ENCODE measurements at regions not wholly inside any gene's neighbourhood (a gene's known extent, or its start where the extent isn't known, plus 50 kb on each side); places are given as distances from the start of the nearest gene placed in this dataset.
"Not testable (repeated sequence)": the region's sequence is repeated elsewhere in the genome, so short reads cannot be mapped to it uniquely, and the experiment has no call there.

GRCh38 chr11:92546603-92547002, 322.0 kb downstream of the FAT3 start:
- no peak for DNase-seq

GRCh38 chr11:92550411-92550810, 325.8 kb downstream of the FAT3 start:
- no peak for DNase-seq

GRCh38 chr11:92550871-92551270, 326.3 kb downstream of the FAT3 start:
- DNase-seq: no peak

- DNase-seq: no peak
Observed at GRCh38 chr11:92552942-92553341, 328.3 kb downstream of the FAT3 start.

- DNase-seq: no peak
Observed at GRCh38 chr11:92554688-92555087, 330.1 kb downstream of the FAT3 start.

GRCh38 chr11:92556431-92556830, 331.8 kb downstream of the FAT3 start:
- DNase-seq: no peak

- no peak for DNase-seq
Observed at GRCh38 chr11:92557879-92558278, 333.3 kb downstream of the FAT3 start.

- DNase-seq: no peak
Observed at GRCh38 chr11:92558323-92558722, 333.7 kb downstream of the FAT3 start.

GRCh38 chr11:92569726-92570125, 345.1 kb downstream of the FAT3 start:
- no peak for DNase-seq

- DNase-seq: no peak
Observed at GRCh38 chr11:92572559-92572958, 347.9 kb downstream of the FAT3 start.

- DNase-seq: no peak
Observed at GRCh38 chr11:92576315-92576714, 351.7 kb downstream of the FAT3 start.

- no peak for DNase-seq
Observed at GRCh38 chr11:92580908-92581307, 356.3 kb downstream of the FAT3 start.

GRCh38 chr11:92588393-92588792, 363.8 kb downstream of the FAT3 start:
- no peak for DNase-seq

GRCh38 chr11:92589512-92589911, 364.9 kb downstream of the FAT3 start:
- no peak for DNase-seq

- no peak for DNase-seq
Observed at GRCh38 chr11:92591521-92591920, 366.9 kb downstream of the FAT3 start.

GRCh38 chr11:92594251-92594650, 369.6 kb downstream of the FAT3 start:
- DNase-seq: no peak

GRCh38 chr11:92595052-92595451, 370.4 kb downstream of the FAT3 start:
- no peak for DNase-seq

GRCh38 chr11:92596596-92597317, 372.1 kb downstream of the FAT3 start:
- no peak for DNase-seq

- no peak for DNase-seq
Observed at GRCh38 chr11:92601048-92601447, 368.4 kb upstream of the MTNR1B start.

- no peak for DNase-seq
Observed at GRCh38 chr11:92605667-92606066, 363.8 kb upstream of the MTNR1B start.

GRCh38 chr11:92607969-92608722, 361.3 kb upstream of the MTNR1B start:
- DNase-seq: no peak

- no peak for DNase-seq
Observed at GRCh38 chr11:92611157-92611556, 358.3 kb upstream of the MTNR1B start.

- not testable (repeated sequence) for DNase-seq
Observed at GRCh38 chr11:92618020-92618419, 351.4 kb upstream of the MTNR1B start.

- no peak for DNase-seq
Observed at GRCh38 chr11:92623055-92623454, 346.4 kb upstream of the MTNR1B start.

- no peak for DNase-seq
Observed at GRCh38 chr11:92625894-92626293, 343.6 kb upstream of the MTNR1B start.

Data from NCI-H1048 (cell line).